ENCODE measurements at regions not wholly inside any gene's neighbourhood (a gene's known extent, or its start where the extent isn't known, plus 50 kb on each side); places are given as distances from the start of the nearest gene placed in this dataset.
A peak's percentile ranks its signal among the peaks of the same experiment; 100 is the strongest.

GRCh38 chr10:123945325-123945920 lies 53.8 kb upstream of the CPXM2 start:
- ChIA-PET RAD21 (ENCODE audit: low non-redundant PET in 1 of 2, low total read pairs in 2 of 2, uncharacterized antibody in 2 of 2, unreplicated experiment in 2 of 2) (no interaction called here), CTCF (interaction anchor here (1.0 kb wide), 1 partner anchor 372 kb away, joined by 4 read pairs; no protein-coding TSS in a partner anchor), POLR2A (no interaction called here)
- H3K4me3 ChIP-seq (replicated peaks in 1 of 2; ENCODE audit: low read depth in 1 of 2, low read length in 2 of 2) = no peak overlapping the region
- no peaks in the 10 kb centered on the region for H3K36me3 ChIP-seq (ENCODE audit: control insufficient read depth in 1 of 2, insufficient read depth in 2 of 2, low read length in 2 of 2)
- no TSS peak for BruUV-seq (replicated peaks)
- no peaks in the 10 kb centered on the region for H3K79me2 ChIP-seq (ENCODE audit: insufficient read depth, low read length)
- H3K9me3 ChIP-seq (ENCODE audit: control insufficient read depth in 1 of 2, insufficient read depth in 1 of 2, low read depth in 1 of 2, low read length in 2 of 2) = no peaks in the 10 kb centered on the region
- no peaks in the 10 kb centered on the region; the same call in 1 of the 2 replicates for H3K27me3 ChIP-seq (ENCODE audit: insufficient read depth, low read length)
- DNase-seq (ENCODE audit: low read depth, low spot score) (peak; percentile 63), ATAC-seq (peak; percentile 89)
- intact Hi-C loops (cut with micrococcal nuclease) = no loop called here
- H3K27ac ChIP-seq (ENCODE audit: low read depth, low read length) = no peak overlapping the region
- H3K4me1 ChIP-seq (ENCODE audit: control insufficient read depth in 1 of 2, insufficient read depth in 2 of 2, low read length in 2 of 2) = peaks cover 0 to 19% of the 10 kb centered on the region in 2 experiments; a peak in 3 of 4 replicates
- no peak overlapping the region for H3K9ac ChIP-seq (ENCODE audit: low read length)
- peak overlapping the region; percentile 26 for H3K4me2 ChIP-seq (ENCODE audit: low read length)
- TF ChIP-seq ATF3 (IDR thresholded peaks at IDR 0.05) (no peak), ZBTB33 (IDR thresholded peaks at IDR 0.05; ENCODE audit: extremely low read depth, insufficient replicate concordance, low read length) (no peak), JUND (IDR thresholded peaks at IDR 0.05) (no peak), YY1 (IDR thresholded peaks at IDR 0.05; ENCODE audit: extremely low read depth, insufficient replicate concordance, low read depth, low read length) (peak; percentile 86), FOSL1 (IDR thresholded peaks at IDR 0.05; ENCODE audit: low read depth) (no peak), SP1 (IDR thresholded peaks at IDR 0.05; ENCODE audit: low read depth) (0 out of 2 replicates have a peak, but pooled peaks have one; percentile 26), EZH2 (IDR thresholded peaks at IDR 0.05) (no peak), ZFX (IDR thresholded peaks at IDR 0.05) (no peak), REST (IDR thresholded peaks at IDR 0.05; ENCODE audit: low read depth) (no peak), POLR2A (IDR thresholded peaks at IDR 0.05; ENCODE audit: borderline replicate concordance, extremely low read depth, insufficient read depth, insufficient read length) (no peak), CBX3 (IDR thresholded peaks at IDR 0.05; ENCODE audit: low read depth) (peak; percentile 77), ZNF274 (IDR thresholded peaks at IDR 0.05; ENCODE audit: low read depth, low read length) (no peak), POLR2AphosphoS5 (IDR thresholded peaks at IDR 0.05; ENCODE audit: low read depth, low read length) (0 out of 2 replicates have a peak, but pooled peaks have one; percentile 16), EGR1 (IDR thresholded peaks at IDR 0.05; ENCODE audit: low read depth) (no peak), EZH2phosphoT487 (IDR thresholded peaks at IDR 0.05; ENCODE audit: borderline replicate concordance) (no peak), RAD21 (IDR thresholded peaks at IDR 0.05; ENCODE audit: low read depth) (no peak)
- H3K9me2 ChIP-seq (ENCODE audit: insufficient read depth) = no peaks in the 10 kb centered on the region
- H2AFZ ChIP-seq (ENCODE audit: low read depth, low read length, poor library complexity, severe bottlenecking) = peak overlapping the region; percentile 89
- H4K20me1 ChIP-seq (ENCODE audit: insufficient read depth) = no peaks in the 10 kb centered on the region

All from HCT116 (cell line).